Gastroesophageal sphincter (tissue), 4 donors: ENCODE measurements at regions not wholly inside any gene's neighbourhood (a gene's known extent, or its start where the extent isn't known, plus 50 kb on each side); places are given as distances from the start of the nearest gene placed in this dataset.

Source experiments
- ATAC-seq: fragments of 150-250 bp; one replicate; pipeline ENCODE4 v1.9.1; 2016; ENCODE audit warnings: mild to moderate bottlenecking, moderate library complexity
- H3K27ac ChIP-seq, 4 donors: fragments of 200-600 bp; sonication (generic) in 3 of 4; 1 replicate in 3 of 4; 2 replicates in 1 of 4; pipeline ENCODE4 v1.5.1; 2016 to 2019
- H3K27me3 ChIP-seq: fragments of 200-600 bp; sonication (generic); one replicate; pipeline ENCODE4 v1.5.1; 2019
- H3K36me3 ChIP-seq, 2 donors: fragments of 200-600 bp; sonication (generic); one replicate each; pipeline ENCODE4 v1.5.1; 2019; ENCODE audit warnings: control low read depth in 1 of 2
- H3K4me1 ChIP-seq, 3 donors: fragments of 200-600 bp; sonication (generic); 1 replicate in 2 of 3; 2 replicates in 1 of 3; pipeline ENCODE4 v1.5.1; 2016 to 2019; ENCODE audit warnings: control low read depth in 2 of 3
- H3K4me3 ChIP-seq, 2 donors: fragments of 200-600 bp; sonication (generic); one replicate each; pipeline ENCODE4 v1.5.1; 2019; ENCODE audit warnings: mild to moderate bottlenecking in 1 of 2, moderate library complexity in 1 of 2
- H3K9me3 ChIP-seq, 3 donors: fragments of 200-600 bp; sonication (generic); one replicate each; pipeline ENCODE4 v1.5.1; 2017 to 2019; ENCODE audit warnings: control low read depth in 2 of 3
- CTCF ChIP-seq, 4 experiments: fragments of 200-600 bp in 2 of 4; fragments of 450-650 bp in 2 of 4; sonication (generic) in 1 of 4; IDR thresholded peaks; one replicate each; pipeline ENCODE4 v1.5.1; 2017 to 2019; ENCODE audit warnings: antibody characterized with exemption in 4 of 4, mild to moderate bottlenecking in 2 of 4, moderate library complexity in 2 of 4
- EP300 ChIP-seq: sonication (generic); formaldehyde crosslinking; IDR thresholded peaks from one replicate; pipeline ENCODE4 v1.6.1; 2017; ENCODE audit warnings: antibody characterized with exemption, mild to moderate bottlenecking
- POLR2A ChIP-seq, 2 donors: fragments of 450-650 bp; IDR thresholded peaks; one replicate each; pipeline ENCODE4 v1.6.1; 2017; ENCODE audit warnings: antibody characterized with exemption in 2 of 2, mild to moderate bottlenecking in 2 of 2, moderate library complexity in 1 of 2
- POLR2AphosphoS5 ChIP-seq: sonication (generic); formaldehyde crosslinking; IDR thresholded peaks from one replicate; pipeline ENCODE4 v1.6.1; 2017; ENCODE audit warnings: antibody characterized with exemption
- whole genome bisulfite sequencing, 2 donors: methylation state at CpG; one replicate each; pipeline ENCODE4 v1.1.5; 2018; ENCODE audit warnings: low coverage in 1 of 2; 5-methylcytosine and 5-hydroxymethylcytosine counted together

GRCh38 chr2:12007282-12007681 lies 260.9 kb downstream of the LPIN1 start:
- no peak overlapping the region for H3K27ac ChIP-seq
- H3K4me1 ChIP-seq: peaks cover 0 to 12% (median 0%) of the 10 kb centered on the region in 3 donors
- WGBS, 2 donors: 88% methylated on average over 1 of the region's 1 CpG
- ATAC-seq: no peak
- no peaks in the 10 kb centered on the region for H3K36me3 ChIP-seq
- no peaks in the 10 kb centered on the region for H3K27me3 ChIP-seq
- H3K4me3 ChIP-seq: no peak overlapping the region
- H3K9me3 ChIP-seq: no peaks in the 10 kb centered on the region
- TF ChIP-seq EP300 (no peak), POLR2AphosphoS5 (no peak), POLR2A (IDR thresholded peaks at IDR 0.05) (no peak), CTCF (IDR thresholded peaks at IDR 0.05) (no peak)

GRCh38 chr2:12008425-12009061 lies 262.1 kb downstream of the LPIN1 start:
- TF ChIP-seq CTCF (IDR thresholded peaks at IDR 0.05): no peak
- no peak for TF ChIP-seq POLR2A (IDR thresholded peaks at IDR 0.05)
- no peak for TF ChIP-seq POLR2AphosphoS5
- no peak for TF ChIP-seq EP300
- H3K9me3 ChIP-seq: no peaks in the 10 kb centered on the region
- no peak for ATAC-seq
- H3K36me3 ChIP-seq: no peaks in the 10 kb centered on the region
- no peak overlapping the region for H3K27ac ChIP-seq
- no peak overlapping the region for H3K4me3 ChIP-seq
- no peaks in the 10 kb centered on the region for H3K27me3 ChIP-seq
- peaks cover 0 to 12% (median 0%) of the 10 kb centered on the region in 3 donors for H3K4me1 ChIP-seq
- 80 to 94% methylated on average over 6 of the region's 6 CpGs for WGBS, 2 donors

GRCh38 chr2:12009323-12009905 lies 263.0 kb downstream of the LPIN1 start:
- Histone ChIP-seq H3K9me3 (no peaks in the 10 kb centered on the region), H3K27me3 (no peaks in the 10 kb centered on the region), H3K36me3 (no peaks in the 10 kb centered on the region), H3K4me1 (peaks cover 0 to 12% (median under 1%) of the 10 kb centered on the region in 3 donors), H3K27ac (no peak overlapping the region), H3K4me3 (no peak overlapping the region)
- no peak for ATAC-seq
- TF ChIP-seq CTCF (IDR thresholded peaks at IDR 0.05): no peak
- TF ChIP-seq EP300: no peak
- no peak for TF ChIP-seq POLR2A (IDR thresholded peaks at IDR 0.05)
- no peak for TF ChIP-seq POLR2AphosphoS5
- WGBS, 2 donors: 61 to 100% methylated on average over 3 of the region's 3 CpGs

GRCh38 chr2:12010059-12010458 lies 263.6 kb downstream of the LPIN1 start:
- Histone ChIP-seq H3K27me3 (no peaks in the 10 kb centered on the region), H3K4me1 (peaks cover 0 to 12% (median 3%) of the 10 kb centered on the region in 3 donors), H3K4me3 (no peak overlapping the region), H3K9me3 (no peaks in the 10 kb centered on the region), H3K27ac (no peak overlapping the region), H3K36me3 (no peaks in the 10 kb centered on the region)
- no peak for ATAC-seq
- TF ChIP-seq POLR2A (IDR thresholded peaks at IDR 0.05) (no peak), POLR2AphosphoS5 (no peak), CTCF (IDR thresholded peaks at IDR 0.05) (no peak), EP300 (no peak)
- WGBS, 2 donors: 83 to 100% methylated on average over 1 of the region's 1 CpG

GRCh38 chr2:12010779-12011178 lies 264.3 kb downstream of the LPIN1 start:
- ATAC-seq: no peak
- 83 to 92% methylated on average over 4 of the region's 4 CpGs for WGBS, 2 donors
- Histone ChIP-seq H3K27ac (no peak overlapping the region), H3K9me3 (no peaks in the 10 kb centered on the region), H3K27me3 (no peaks in the 10 kb centered on the region), H3K4me1 (peaks cover 0 to 9% (median 3%) of the 10 kb centered on the region in 3 donors), H3K4me3 (no peak overlapping the region), H3K36me3 (no peaks in the 10 kb centered on the region)
- no peak for TF ChIP-seq EP300
- TF ChIP-seq CTCF (IDR thresholded peaks at IDR 0.05): no peak
- no peak for TF ChIP-seq POLR2A (IDR thresholded peaks at IDR 0.05)
- no peak for TF ChIP-seq POLR2AphosphoS5
